ENCODE measurements at regions not wholly inside any gene's neighbourhood (a gene's known extent, or its start where the extent isn't known, plus 50 kb on each side); places are given as distances from the start of the nearest gene placed in this dataset.
A peak's percentile ranks its signal among the peaks of the same experiment; 100 is the strongest.

DNA sequence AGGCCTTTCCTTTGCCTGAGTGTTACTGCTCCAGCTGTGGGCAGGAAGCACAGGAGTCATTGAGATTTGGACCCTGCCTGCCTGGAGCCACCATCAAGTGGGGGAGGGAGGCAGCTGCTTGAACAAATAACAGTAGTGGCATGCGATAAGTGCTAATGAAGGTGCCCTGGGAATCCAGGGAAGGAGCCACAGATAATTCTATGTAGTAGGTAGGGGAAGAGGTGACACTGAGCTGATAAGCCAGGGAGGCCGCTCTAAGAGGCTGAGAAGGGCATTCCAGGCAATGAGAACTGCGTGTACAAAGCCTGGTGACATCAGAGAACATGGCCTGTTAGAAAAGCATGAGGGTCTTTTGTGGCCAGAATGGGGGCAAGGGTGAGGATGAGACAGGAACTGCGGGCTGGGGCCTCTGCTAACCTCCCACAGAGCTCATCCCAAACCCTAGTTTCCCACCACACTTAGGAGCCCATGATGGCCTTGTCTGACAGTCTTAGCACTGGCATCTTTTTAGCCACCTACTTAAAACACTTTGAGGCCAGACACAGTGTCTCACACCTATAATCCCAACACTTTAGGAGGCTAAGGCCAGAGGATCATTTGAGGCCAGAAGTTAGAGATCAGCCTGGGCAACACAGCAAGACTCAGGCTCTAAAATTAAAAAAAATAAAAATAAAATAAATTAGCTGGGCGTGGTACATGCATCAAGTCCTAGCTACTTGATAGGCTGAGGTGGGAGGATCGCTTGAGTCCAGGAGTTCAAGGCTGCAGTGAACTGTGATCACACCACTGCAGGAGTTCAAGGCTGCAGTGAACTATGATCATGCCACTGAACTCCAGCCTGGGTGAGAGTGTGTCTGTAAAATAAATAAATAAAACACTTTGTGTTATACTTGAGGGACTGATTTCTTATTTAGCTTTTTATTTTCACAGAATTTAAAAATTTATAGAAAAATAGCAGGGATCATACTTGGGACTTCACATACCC, 58.9 kb downstream of the TET3 start:
- DNase-seq (ENCODE audit: low read depth), result no peak
- TF ChIP-seq, protein P1, sequence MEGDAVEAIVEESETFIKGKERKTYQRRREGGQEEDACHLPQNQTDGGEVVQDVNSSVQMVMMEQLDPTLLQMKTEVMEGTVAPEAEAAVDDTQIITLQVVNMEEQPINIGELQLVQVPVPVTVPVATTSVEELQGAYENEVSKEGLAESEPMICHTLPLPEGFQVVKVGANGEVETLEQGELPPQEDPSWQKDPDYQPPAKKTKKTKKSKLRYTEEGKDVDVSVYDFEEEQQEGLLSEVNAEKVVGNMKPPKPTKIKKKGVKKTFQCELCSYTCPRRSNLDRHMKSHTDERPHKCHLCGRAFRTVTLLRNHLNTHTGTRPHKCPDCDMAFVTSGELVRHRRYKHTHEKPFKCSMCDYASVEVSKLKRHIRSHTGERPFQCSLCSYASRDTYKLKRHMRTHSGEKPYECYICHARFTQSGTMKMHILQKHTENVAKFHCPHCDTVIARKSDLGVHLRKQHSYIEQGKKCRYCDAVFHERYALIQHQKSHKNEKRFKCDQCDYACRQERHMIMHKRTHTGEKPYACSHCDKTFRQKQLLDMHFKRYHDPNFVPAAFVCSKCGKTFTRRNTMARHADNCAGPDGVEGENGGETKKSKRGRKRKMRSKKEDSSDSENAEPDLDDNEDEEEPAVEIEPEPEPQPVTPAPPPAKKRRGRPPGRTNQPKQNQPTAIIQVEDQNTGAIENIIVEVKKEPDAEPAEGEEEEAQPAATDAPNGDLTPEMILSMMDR (conservative IDR thresholded peaks at IDR 0.05; ENCODE audit: low read depth, low read length), result no peak
- H3K4me3 ChIP-seq (ENCODE audit: low read depth, low read length), result no peak overlapping the region

DNA sequence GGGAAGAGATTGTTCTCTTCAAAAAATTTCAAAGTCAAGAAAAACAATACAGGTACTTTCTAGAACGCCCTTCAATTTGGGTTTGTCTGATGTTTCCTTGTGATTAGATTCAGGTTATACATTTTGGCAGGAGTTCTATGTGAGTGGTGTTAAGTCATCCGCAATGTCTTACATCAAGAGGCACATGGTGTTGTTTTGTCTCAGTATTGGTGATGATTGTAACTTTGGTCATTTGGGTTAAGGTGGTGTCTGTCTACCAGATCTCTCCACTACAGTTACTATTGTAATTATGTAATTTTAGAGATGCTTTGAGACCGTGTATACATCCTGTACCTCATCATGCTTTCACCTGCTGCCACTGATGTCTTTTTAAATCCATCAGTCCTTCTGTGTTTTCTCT, 60.3 kb downstream of the TET3 start:
- no peak overlapping the region for H3K4me3 ChIP-seq (ENCODE audit: low read depth, low read length)
- TF ChIP-seq, protein P1 (conservative IDR thresholded peaks at IDR 0.05; ENCODE audit: low read depth, low read length), result no peak
- DNase-seq (ENCODE audit: low read depth), result no peak

DNA sequence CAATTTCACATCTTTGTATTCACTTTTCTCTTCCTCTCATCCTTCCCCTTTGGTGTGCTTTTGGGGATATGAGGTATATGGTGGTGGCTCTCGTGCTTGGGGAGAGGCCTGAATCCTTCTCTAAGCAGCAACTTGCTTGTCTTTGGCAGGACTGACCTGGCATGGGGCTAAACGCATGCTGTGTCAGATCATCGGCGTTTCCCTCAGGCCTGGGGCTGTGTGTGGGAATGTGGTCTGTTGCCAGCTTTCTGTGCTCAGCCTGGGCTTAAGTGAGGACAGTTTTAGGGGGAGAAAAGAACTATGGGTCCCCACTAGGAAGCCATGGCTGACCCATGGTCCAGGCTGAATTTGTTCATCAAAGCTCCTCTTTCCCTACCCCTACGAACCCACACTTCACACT, 60.7 kb downstream of the TET3 start:
- no peak overlapping the region for H3K4me3 ChIP-seq (ENCODE audit: low read depth, low read length)
- TF ChIP-seq, protein P1 (conservative IDR thresholded peaks at IDR 0.05; ENCODE audit: low read depth, low read length), result no peak
- peak; percentile 49 for DNase-seq (ENCODE audit: low read depth)

DNA sequence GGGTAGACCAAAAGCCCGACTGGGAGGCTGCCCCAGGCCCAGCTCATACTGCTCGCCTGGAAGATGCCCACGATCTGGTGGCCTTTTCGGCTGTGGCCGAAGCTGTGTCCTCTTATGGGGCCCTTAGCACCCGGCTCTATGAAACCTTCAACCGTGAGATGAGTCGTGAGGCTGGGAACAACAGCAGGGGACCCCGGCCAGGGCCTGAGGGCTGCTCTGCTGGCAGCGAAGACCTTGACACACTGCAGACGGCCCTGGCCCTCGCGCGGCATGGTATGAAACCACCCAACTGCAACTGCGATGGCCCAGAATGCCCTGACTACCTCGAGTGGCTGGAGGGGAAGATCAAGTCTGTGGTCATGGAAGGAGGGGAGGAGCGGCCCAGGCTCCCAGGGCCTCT, 61.7 kb downstream of the TET3 start:
- no peak overlapping the region for H3K4me3 ChIP-seq (ENCODE audit: low read depth, low read length)
- no peak for DNase-seq (ENCODE audit: low read depth)
- TF ChIP-seq, protein P1 (conservative IDR thresholded peaks at IDR 0.05; ENCODE audit: low read depth, low read length), result no peak

DNA sequence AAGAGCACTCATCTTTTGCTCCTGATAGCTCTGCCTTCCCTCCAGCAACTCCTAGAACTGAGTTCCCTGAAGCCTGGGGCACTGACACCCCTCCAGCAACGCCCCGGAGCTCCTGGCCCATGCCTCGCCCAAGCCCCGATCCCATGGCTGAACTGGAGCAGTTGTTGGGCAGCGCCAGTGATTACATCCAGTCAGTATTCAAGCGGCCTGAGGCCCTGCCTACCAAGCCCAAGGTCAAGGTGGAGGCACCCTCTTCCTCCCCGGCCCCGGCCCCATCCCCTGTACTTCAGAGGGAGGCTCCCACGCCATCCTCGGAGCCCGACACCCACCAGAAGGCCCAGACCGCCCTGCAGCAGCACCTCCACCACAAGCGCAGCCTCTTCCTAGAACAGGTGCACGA, 62.4 kb downstream of the TET3 start:
- DNase-seq (ENCODE audit: low read depth), result no peak
- TF ChIP-seq, protein P1 (conservative IDR thresholded peaks at IDR 0.05; ENCODE audit: low read depth, low read length), result no peak
- no peak overlapping the region for H3K4me3 ChIP-seq (ENCODE audit: low read depth, low read length)

DNA sequence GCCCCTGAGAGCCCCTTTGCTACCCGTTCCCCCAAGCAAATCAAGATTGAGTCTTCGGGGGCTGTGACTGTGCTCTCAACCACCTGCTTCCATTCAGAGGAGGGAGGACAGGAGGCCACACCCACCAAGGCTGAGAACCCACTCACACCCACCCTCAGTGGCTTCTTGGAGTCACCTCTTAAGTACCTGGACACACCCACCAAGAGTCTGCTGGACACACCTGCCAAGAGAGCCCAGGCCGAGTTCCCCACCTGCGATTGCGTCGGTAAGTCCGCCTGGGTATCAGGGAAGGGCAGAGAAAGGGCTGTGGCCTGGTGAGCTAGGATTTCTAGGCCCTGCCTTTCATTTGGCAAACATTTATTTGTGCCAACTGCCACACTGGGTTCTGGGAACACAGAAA, 63.4 kb downstream of the TET3 start:
- TF ChIP-seq, protein P1 (conservative IDR thresholded peaks at IDR 0.05; ENCODE audit: low read depth, low read length), result no peak
- no peak overlapping the region for H3K4me3 ChIP-seq (ENCODE audit: low read depth, low read length)
- no peak for DNase-seq (ENCODE audit: low read depth)

Measured in choroid plexus epithelial cell (primary cell).